OCI-LY3 (cell line): ENCODE measurements at regions not wholly inside any gene's neighbourhood (a gene's known extent, or its start where the extent isn't known, plus 50 kb on each side); places are given as distances from the start of the nearest gene placed in this dataset.

Experiments used
- H2AFZ ChIP-seq: fragments of 200-600, 300-600 bp; shearing (Covaris generic); 2 replicates; pipeline ENCODE4 v1.6.0; 2014; ENCODE audit warnings: antibody characterized with exemption, low read depth, low read length
- H3K27ac ChIP-seq: fragments of 200-600, 300-600 bp; sonication (generic); 2 replicates; pipeline ENCODE4 v1.5.1; 2014; ENCODE audit warnings: mild to moderate bottlenecking, low read length, moderate library complexity, mixed read lengths
- H3K27me3 ChIP-seq: fragments of 200-600, 300-600 bp; sonication (generic); 2 replicates; pipeline ENCODE4 v1.6.1; 2014; ENCODE audit warnings: low read depth, low read length, mixed read lengths
- H3K36me3 ChIP-seq: fragments of 200-600, 300-600 bp; sonication (generic); replicated peaks from 2 replicates; pipeline ENCODE3; 2014; ENCODE audit warnings: low read depth, low read length, mixed read lengths
- H3K4me1 ChIP-seq: fragments of 300-600, 200-600 bp; sonication (generic); 2 replicates; pipeline ENCODE4 v1.6.1; 2014; ENCODE audit warnings: low read length, mixed read lengths
- H3K4me2 ChIP-seq: fragments of 200-600, 300-600 bp; sonication (generic); 2 replicates; pipeline ENCODE4 v1.6.1; 2014; ENCODE audit warnings: low read length, mixed read lengths
- H3K4me3 ChIP-seq: fragments of 300-600, 200-600 bp; sonication (generic); 2 replicates; pipeline ENCODE4 v1.5.1; 2014; ENCODE audit warnings: antibody characterized with exemption, mild to moderate bottlenecking, low read length, moderate library complexity
- H3K79me2 ChIP-seq: fragments of 300-600, 200-600 bp; shearing (Covaris generic); 2 replicates; pipeline ENCODE4 v1.6.1; 2014; ENCODE audit warnings: mild to moderate bottlenecking, low read length, mixed read lengths
- H3K9ac ChIP-seq: fragments of 300-600, 200-600 bp; shearing (Covaris generic); 2 replicates; pipeline ENCODE4 v1.6.0; 2014; ENCODE audit warnings: mild to moderate bottlenecking, low read length, moderate library complexity
- H3K9me3 ChIP-seq: fragments of 200-600, 300-600 bp; shearing (Covaris generic); 2 replicates; pipeline ENCODE4 v1.6.1; 2014; ENCODE audit warnings: low read length, mixed read lengths; ENCODE audit not compliant: insufficient read depth
- H4K20me1 ChIP-seq: fragments of 200-600, 300-600 bp; sonication (generic); 2 replicates; pipeline ENCODE4 v1.6.1; 2016; ENCODE audit warnings: low read length, mixed read lengths; ENCODE audit not compliant: insufficient read depth
- CTCF ChIP-seq: fragments of 200-600, 300-600 bp; sonication (generic); IDR thresholded peaks from 2 replicates; pipeline ENCODE4 v1.5.1; 2014; ENCODE audit warnings: antibody characterized with exemption, low read length, low read depth
- EZH2phosphoT487 ChIP-seq: fragments of 200-600 bp; shearing (Covaris generic); IDR thresholded peaks from 2 replicates; pipeline ENCODE4 v1.6.1; 2018; ENCODE audit warnings: antibody characterized with exemption, mixed run types, low read depth

DNA sequence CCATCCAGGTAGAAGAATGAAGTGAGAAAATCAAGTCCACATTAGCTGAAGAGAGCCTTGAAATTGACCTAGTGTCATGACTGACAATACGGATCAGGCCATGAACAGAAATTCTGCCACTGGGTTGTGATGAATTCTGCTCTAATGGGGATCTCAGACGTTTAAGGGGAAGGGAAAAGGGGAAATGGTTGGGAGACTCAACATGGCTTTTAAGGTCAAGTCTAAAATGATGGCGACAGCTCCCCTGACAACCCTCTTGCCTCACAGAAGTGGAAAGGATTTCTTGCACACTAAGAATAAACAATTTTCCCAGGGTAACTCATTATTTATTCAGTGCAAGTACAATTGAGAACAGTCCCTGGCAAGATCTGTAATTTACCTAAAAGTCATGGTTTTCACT, 302.5 kb upstream of the ACVR2A start:
- TF ChIP-seq EZH2phosphoT487 (no peak), CTCF (no peak)
- Histone ChIP-seq H3K27me3 (no peaks in the 10 kb centered on the region), H3K9ac (no peak overlapping the region), H3K36me3 (no peaks in the 10 kb centered on the region), H3K4me3 (no peak overlapping the region), H3K4me1 (peaks cover 9% of the 10 kb centered on the region; the same call in 1 of the 2 replicates), H3K9me3 (no peaks in the 10 kb centered on the region), H3K27ac (no peak overlapping the region), H3K4me2 (no peak overlapping the region), H2AFZ (no peak overlapping the region), H3K79me2 (no peaks in the 10 kb centered on the region), H4K20me1 (no peaks in the 10 kb centered on the region)

DNA sequence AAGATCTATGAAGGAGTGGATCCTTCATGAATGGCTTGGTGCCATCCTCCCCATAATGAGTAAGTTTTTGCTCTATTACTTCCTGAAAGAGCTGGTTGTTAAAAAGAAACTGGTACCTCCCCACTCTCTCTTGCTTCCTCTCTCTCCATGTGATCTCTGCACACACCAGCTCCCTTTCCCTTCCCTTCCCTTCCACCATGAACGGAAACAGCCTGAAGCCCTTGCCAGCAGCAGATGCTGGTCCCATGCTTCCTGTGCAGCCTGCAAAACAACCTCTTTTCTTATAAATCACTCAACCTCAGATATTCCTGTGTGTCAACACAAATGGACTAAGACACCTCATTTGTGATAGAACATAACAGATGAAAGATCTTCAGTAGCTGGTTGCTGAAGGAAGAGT, 303.5 kb upstream of the ACVR2A start:
- Histone ChIP-seq H4K20me1 (no peaks in the 10 kb centered on the region), H2AFZ (no peak overlapping the region), H3K9ac (no peak overlapping the region), H3K4me2 (no peak overlapping the region), H3K4me1 (peaks cover 9% of the 10 kb centered on the region; the same call in 1 of the 2 replicates), H3K27ac (no peak overlapping the region), H3K4me3 (no peak overlapping the region), H3K79me2 (no peaks in the 10 kb centered on the region), H3K36me3 (no peaks in the 10 kb centered on the region), H3K27me3 (no peaks in the 10 kb centered on the region), H3K9me3 (no peaks in the 10 kb centered on the region)
- no peak for TF ChIP-seq EZH2phosphoT487
- no peak for TF ChIP-seq CTCF

DNA sequence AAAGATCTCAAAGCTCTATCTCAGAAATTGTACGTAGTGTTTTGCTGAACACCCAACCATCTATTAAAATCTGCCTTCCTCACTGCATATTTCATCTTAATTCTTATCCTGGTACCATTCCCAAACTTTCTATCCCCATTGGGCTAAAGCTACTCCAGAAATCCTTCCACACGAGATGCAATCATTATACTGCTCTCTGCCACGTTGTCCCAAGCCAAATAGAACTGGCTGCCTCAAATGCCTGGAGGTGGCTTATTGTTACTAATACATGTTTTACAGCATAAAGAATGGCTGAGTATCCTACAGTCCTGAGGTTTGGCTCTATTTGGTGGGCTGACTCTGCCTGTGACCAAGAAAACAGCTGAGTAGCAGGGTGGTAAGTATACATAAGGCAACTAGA, 306.0 kb upstream of the ACVR2A start:
- Histone ChIP-seq H3K4me2 (no peak overlapping the region), H2AFZ (no peak overlapping the region), H3K9me3 (no peaks in the 10 kb centered on the region), H3K27ac (no peak overlapping the region), H3K4me3 (no peak overlapping the region), H3K27me3 (no peaks in the 10 kb centered on the region), H3K4me1 (peaks cover 9% of the 10 kb centered on the region; the same call in 1 of the 2 replicates), H3K79me2 (no peaks in the 10 kb centered on the region), H3K36me3 (no peaks in the 10 kb centered on the region), H4K20me1 (no peaks in the 10 kb centered on the region), H3K9ac (no peak overlapping the region)
- TF ChIP-seq EZH2phosphoT487 (no peak), CTCF (no peak)

GRCh38 chr2:147538088-147538487, 306.7 kb upstream of the ACVR2A start:
- no peak overlapping the region for H2AFZ ChIP-seq
- no peak overlapping the region for H3K4me2 ChIP-seq
- no peak overlapping the region for H3K9ac ChIP-seq
- no peaks in the 10 kb centered on the region for H4K20me1 ChIP-seq
- H3K9me3 ChIP-seq = no peaks in the 10 kb centered on the region
- no peak overlapping the region for H3K4me3 ChIP-seq
- no peak for TF ChIP-seq CTCF
- no peak for TF ChIP-seq EZH2phosphoT487
- no peak overlapping the region for H3K27ac ChIP-seq
- no peaks in the 10 kb centered on the region for H3K36me3 ChIP-seq
- no peaks in the 10 kb centered on the region for H3K79me2 ChIP-seq
- H3K27me3 ChIP-seq = no peaks in the 10 kb centered on the region
- peaks cover 9% of the 10 kb centered on the region; the same call in 1 of the 2 replicates for H3K4me1 ChIP-seq
